Nephron (organoid): ENCODE measurements at regions not wholly inside any gene's neighbourhood (a gene's known extent, or its start where the extent isn't known, plus 50 kb on each side); places are given as distances from the start of the nearest gene placed in this dataset.

Source experiments
- H3K27ac Mint-ChIP-seq, 3 experiments: 2 replicates each; pipeline ENCODE4 v1.8.0; 2020; ENCODE audit warnings: mixed read lengths in 3 of 3, mild to moderate bottlenecking in 2 of 3, moderate library complexity in 1 of 3
- H3K27me3 Mint-ChIP-seq: 2 replicates; pipeline ENCODE4 v1.8.0; 2021; ENCODE audit warnings: low read depth, mild to moderate bottlenecking, moderate library complexity, mixed read lengths
- H3K36me3 Mint-ChIP-seq: 2 replicates; pipeline ENCODE4 v1.8.0; 2020; ENCODE audit warnings: low read depth, mixed read lengths
- H3K4me1 Mint-ChIP-seq: 2 replicates; pipeline ENCODE4 v1.8.0; 2020; ENCODE audit warnings: mixed read lengths
- H3K4me3 Mint-ChIP-seq, 3 experiments: 2 replicates each; pipeline ENCODE4 v1.8.0; 2020; ENCODE audit warnings: mild to moderate bottlenecking in 3 of 3, mixed read lengths in 3 of 3, moderate library complexity in 2 of 3
- H3K9me3 Mint-ChIP-seq: 2 replicates; pipeline ENCODE4 v1.8.0; 2020; ENCODE audit warnings: mixed read lengths
- TF ChIP-seq, protein P1 (sequence below), 3 experiments: fragments of 200-600 bp; sonication (generic); IDR thresholded peaks; one replicate each; pipeline ENCODE4 v1.5.0; 2021; ENCODE audit warnings: antibody characterized with exemption in 3 of 3; ENCODE audit not compliant: unreplicated experiment in 3 of 3

DNA sequence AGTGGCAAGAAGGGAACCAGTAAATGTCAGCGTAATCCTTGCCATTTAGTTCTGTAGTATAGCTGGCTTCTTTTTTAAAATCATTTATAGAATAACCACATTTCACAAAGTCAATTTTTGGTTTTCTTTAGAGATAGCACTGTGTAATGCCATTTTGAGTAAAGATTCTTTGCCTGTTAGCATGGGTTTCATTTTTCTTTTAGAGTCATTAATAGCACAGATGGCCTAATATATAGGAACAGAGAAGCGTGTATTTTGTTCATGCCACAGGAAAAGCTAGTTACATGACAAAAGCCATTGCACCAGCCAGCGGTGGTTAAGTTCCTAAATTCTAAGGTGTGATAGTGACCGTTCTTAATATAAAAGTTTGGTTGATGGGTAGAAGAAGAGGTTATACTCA, 1363.9 kb downstream of the MAT2B start:
- no peaks in the 10 kb centered on the region for H3K36me3 Mint-ChIP-seq
- H3K4me3 Mint-ChIP-seq, result no peak overlapping the region
- no peak overlapping the region for H3K27ac Mint-ChIP-seq
- peaks cover 5% of the 10 kb centered on the region for H3K4me1 Mint-ChIP-seq
- H3K9me3 Mint-ChIP-seq, result peaks cover 5% of the 10 kb centered on the region
- no peaks in the 10 kb centered on the region for H3K27me3 Mint-ChIP-seq
- TF ChIP-seq, protein P1, sequence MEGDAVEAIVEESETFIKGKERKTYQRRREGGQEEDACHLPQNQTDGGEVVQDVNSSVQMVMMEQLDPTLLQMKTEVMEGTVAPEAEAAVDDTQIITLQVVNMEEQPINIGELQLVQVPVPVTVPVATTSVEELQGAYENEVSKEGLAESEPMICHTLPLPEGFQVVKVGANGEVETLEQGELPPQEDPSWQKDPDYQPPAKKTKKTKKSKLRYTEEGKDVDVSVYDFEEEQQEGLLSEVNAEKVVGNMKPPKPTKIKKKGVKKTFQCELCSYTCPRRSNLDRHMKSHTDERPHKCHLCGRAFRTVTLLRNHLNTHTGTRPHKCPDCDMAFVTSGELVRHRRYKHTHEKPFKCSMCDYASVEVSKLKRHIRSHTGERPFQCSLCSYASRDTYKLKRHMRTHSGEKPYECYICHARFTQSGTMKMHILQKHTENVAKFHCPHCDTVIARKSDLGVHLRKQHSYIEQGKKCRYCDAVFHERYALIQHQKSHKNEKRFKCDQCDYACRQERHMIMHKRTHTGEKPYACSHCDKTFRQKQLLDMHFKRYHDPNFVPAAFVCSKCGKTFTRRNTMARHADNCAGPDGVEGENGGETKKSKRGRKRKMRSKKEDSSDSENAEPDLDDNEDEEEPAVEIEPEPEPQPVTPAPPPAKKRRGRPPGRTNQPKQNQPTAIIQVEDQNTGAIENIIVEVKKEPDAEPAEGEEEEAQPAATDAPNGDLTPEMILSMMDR (IDR thresholded peaks at IDR 0.05; ENCODE audit: unreplicated experiment in 3 of 3), result no peak

DNA sequence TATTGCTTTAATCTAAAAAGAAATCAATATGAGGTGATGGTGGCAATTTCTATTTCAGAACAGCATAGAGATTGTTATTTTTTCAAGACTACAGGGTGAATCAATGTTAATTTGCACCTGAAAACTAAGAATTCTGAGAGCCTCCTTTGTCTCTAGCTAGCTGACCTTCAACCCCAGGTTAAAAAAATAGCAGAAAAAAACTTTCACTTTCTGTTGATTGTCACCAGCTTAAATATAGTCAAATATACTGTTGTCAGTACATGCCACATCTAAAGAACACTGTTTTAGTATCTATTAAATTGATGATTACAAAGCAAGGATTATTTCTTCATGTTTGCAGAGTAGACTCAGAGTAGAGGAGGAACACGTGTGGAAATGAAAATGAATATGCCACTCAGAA, 1371.4 kb downstream of the MAT2B start:
- no peaks in the 10 kb centered on the region for H3K36me3 Mint-ChIP-seq
- no peaks in the 10 kb centered on the region for H3K4me1 Mint-ChIP-seq
- TF ChIP-seq, protein P1 (IDR thresholded peaks at IDR 0.05; ENCODE audit: unreplicated experiment in 3 of 3), result no peak
- H3K9me3 Mint-ChIP-seq, result peaks cover 23% of the 10 kb centered on the region
- H3K27me3 Mint-ChIP-seq, result no peaks in the 10 kb centered on the region
- no peak overlapping the region for H3K4me3 Mint-ChIP-seq
- no peak overlapping the region for H3K27ac Mint-ChIP-seq

DNA sequence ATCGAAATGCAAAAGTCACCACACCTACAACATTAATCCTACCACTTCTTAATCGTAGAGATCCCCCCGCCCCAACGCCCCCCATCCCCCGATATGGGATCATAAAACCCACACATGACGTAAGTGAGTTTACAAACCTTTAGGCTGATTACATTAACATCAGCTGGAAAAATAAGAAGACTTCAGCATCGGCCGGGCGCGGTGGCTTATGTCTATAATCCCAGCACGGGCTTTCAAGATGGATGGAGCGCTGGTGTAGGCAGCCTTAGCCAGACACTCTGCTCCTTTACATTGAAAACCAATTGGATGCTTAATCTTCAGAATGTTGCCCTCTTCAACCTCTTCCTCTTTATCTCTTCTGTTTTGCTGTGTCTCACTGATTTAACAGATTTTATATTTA, 1376.0 kb downstream of the MAT2B start:
- H3K9me3 Mint-ChIP-seq, result peaks cover 10% of the 10 kb centered on the region
- no peaks in the 10 kb centered on the region for H3K36me3 Mint-ChIP-seq
- no peak overlapping the region for H3K4me3 Mint-ChIP-seq
- H3K27ac Mint-ChIP-seq, result no peak overlapping the region
- TF ChIP-seq, protein P1 (IDR thresholded peaks at IDR 0.05; ENCODE audit: unreplicated experiment in 3 of 3), result no peak
- H3K27me3 Mint-ChIP-seq, result no peaks in the 10 kb centered on the region
- H3K4me1 Mint-ChIP-seq, result no peaks in the 10 kb centered on the region

DNA sequence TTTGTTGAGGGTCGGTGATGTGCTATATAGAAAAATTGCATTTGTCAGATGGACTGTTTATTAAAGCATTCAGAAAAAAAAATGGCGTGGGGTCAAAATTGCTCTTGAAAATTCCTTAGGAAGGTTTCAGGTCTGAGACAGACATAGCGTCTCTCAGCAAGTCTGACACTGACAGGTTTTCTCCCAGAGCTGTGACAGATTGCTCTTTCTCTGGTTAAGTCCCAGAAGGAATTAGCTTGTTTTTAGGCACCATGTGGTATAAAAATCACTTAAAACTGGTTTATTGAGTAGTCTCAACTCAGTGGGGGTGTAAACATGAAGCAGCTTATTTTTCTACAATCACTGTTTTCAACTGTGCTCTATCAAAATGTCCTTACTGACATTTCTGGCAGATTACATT, 1379.8 kb downstream of the MAT2B start:
- Mint-ChIP-seq H3K4me3 (no peak overlapping the region), H3K27ac (no peak overlapping the region), H3K36me3 (no peaks in the 10 kb centered on the region), H3K4me1 (no peaks in the 10 kb centered on the region), H3K27me3 (no peaks in the 10 kb centered on the region), H3K9me3 (no peaks in the 10 kb centered on the region)
- TF ChIP-seq, protein P1 (IDR thresholded peaks at IDR 0.05; ENCODE audit: unreplicated experiment in 3 of 3), result no peak

DNA sequence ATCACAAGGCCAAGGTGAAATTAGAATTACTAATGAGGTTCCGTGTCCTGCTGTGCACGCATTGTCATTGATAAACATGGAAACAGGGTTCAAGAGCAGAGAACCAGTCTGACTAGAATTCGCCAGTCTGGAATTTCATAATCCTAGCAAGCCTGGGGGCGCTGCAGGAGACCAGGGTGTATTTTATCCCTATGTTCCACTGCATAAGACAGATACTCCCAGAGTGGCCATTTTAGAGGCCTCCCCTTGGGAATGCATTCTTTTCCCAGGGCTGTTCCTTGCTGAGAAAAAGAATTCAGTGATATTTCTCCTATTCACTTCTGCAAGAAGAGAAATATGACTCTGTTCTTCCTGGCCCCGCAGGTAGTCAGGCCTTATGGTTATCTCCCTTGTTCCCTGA, 1387.7 kb downstream of the MAT2B start:
- TF ChIP-seq, protein P1 (IDR thresholded peaks at IDR 0.05; ENCODE audit: unreplicated experiment in 3 of 3), result no peak
- H3K9me3 Mint-ChIP-seq, result peaks cover 3% of the 10 kb centered on the region
- no peaks in the 10 kb centered on the region for H3K4me1 Mint-ChIP-seq
- no peak overlapping the region for H3K27ac Mint-ChIP-seq
- no peaks in the 10 kb centered on the region for H3K27me3 Mint-ChIP-seq
- H3K4me3 Mint-ChIP-seq, result no peak overlapping the region
- H3K36me3 Mint-ChIP-seq, result no peaks in the 10 kb centered on the region

DNA sequence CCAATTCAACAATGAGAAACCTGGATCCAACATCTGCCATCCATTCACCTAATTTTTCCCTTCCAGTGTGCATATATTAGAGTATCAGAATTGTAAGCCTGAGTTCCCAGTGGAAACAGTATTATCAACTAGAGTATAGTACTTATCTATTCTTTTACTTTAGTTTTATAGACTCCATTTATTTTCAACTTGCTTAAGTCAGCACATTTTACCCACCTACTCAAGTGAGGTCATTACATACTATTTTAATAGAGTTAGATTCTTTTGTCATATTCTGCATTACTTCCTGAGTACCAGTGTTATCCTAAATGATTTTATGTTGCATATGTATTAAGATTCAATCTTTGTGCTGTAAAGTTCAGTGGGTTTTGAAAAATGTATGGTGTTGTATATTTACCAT, 1393.3 kb downstream of the MAT2B start:
- TF ChIP-seq, protein P1 (IDR thresholded peaks at IDR 0.05; ENCODE audit: unreplicated experiment in 3 of 3), result no peak
- Mint-ChIP-seq H3K27ac (no peak overlapping the region), H3K4me3 (no peak overlapping the region), H3K36me3 (no peaks in the 10 kb centered on the region), H3K27me3 (no peaks in the 10 kb centered on the region), H3K4me1 (no peaks in the 10 kb centered on the region), H3K9me3 (no peaks in the 10 kb centered on the region)
